HFFc6 (cell line): ENCODE measurements at regions not wholly inside any gene's neighbourhood (a gene's known extent, or its start where the extent isn't known, plus 50 kb on each side); places are given as distances from the start of the nearest gene placed in this dataset.

Experiments
- DNase-seq: peaks from one replicate; pipeline ENCODE4 v3.0.0-alpha.2; 2018
- H3K27ac Mint-ChIP-seq: 2 replicates; pipeline ENCODE4 v1.8.0; 2020; ENCODE audit warnings: mild to moderate bottlenecking, mixed read lengths
- H3K27me3 Mint-ChIP-seq: 2 replicates; pipeline ENCODE4 v1.8.0; 2021; ENCODE audit warnings: mild to moderate bottlenecking, moderate library complexity, mixed read lengths; ENCODE audit not compliant: insufficient read depth
- H3K36me3 Mint-ChIP-seq: 2 replicates; pipeline ENCODE4 v1.8.0; 2021; ENCODE audit warnings: low read depth, mixed read lengths
- H3K4me1 Mint-ChIP-seq: 2 replicates; pipeline ENCODE4 v1.8.0; 2020; ENCODE audit warnings: low read depth, mixed read lengths
- H3K4me3 Mint-ChIP-seq: 2 replicates; pipeline ENCODE4 v1.8.0; 2020; ENCODE audit warnings: mild to moderate bottlenecking, moderate library complexity, mixed read lengths
- H3K9me3 Mint-ChIP-seq: 2 replicates; pipeline ENCODE4 v1.8.0; 2020; ENCODE audit warnings: mild to moderate bottlenecking, mixed read lengths
- TF ChIP-seq, protein P1 (sequence below): fragments of 200-600 bp; sonication (generic); IDR thresholded peaks from 2 replicates; pipeline ENCODE4 v1.5.0; 2021; ENCODE audit warnings: antibody characterized with exemption, mild to moderate bottlenecking

DNA sequence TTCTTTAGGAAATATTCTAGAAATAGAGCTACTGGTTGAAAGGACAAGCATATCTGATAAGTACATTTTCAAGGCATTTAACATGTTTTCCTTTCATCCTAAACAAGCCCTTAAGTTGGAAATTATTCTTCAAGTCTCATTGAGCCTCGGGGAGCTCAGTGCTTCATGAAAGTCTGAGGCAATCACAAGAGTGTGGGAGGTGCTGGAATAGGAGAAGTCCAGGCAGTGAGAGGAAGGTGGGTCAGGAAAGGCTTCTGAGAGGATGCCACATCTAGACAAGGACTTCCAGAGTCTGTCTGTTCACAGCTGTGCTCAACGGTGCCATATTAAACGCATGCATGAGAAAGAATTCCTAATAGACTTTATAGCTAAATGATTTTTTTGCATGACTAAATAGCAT, 69.8 kb downstream of the CD83 start:
- Mint-ChIP-seq H3K27me3 (peaks cover 6% of the 10 kb centered on the region), H3K36me3 (no peaks in the 10 kb centered on the region)
- DNase-seq = no peak

DNA sequence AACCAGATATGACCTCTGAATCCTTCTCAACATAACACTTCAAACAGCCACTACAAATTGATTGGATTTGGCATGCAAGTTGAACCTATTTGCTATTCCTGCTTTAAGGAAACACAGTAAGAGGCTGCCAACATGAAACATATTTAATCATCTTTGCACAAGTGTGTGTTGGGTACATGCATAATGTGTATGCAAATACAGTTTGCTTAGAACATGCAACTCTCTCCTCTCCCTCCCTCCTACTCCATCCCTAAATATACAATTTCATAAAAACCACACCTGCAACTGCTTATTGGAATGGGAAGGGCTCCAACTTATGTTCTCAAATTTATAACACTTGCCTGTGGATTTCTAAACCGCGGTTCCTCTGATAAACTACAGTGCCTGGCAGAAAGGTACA, 71.5 kb downstream of the CD83 start:
- H3K27ac Mint-ChIP-seq = no peak overlapping the region
- no peak for DNase-seq
- peaks cover 9% of the 10 kb centered on the region for H3K27me3 Mint-ChIP-seq
- H3K4me1 Mint-ChIP-seq = no peaks in the 10 kb centered on the region
- no peak overlapping the region for H3K4me3 Mint-ChIP-seq
- no peaks in the 10 kb centered on the region for H3K9me3 Mint-ChIP-seq
- TF ChIP-seq, protein P1, sequence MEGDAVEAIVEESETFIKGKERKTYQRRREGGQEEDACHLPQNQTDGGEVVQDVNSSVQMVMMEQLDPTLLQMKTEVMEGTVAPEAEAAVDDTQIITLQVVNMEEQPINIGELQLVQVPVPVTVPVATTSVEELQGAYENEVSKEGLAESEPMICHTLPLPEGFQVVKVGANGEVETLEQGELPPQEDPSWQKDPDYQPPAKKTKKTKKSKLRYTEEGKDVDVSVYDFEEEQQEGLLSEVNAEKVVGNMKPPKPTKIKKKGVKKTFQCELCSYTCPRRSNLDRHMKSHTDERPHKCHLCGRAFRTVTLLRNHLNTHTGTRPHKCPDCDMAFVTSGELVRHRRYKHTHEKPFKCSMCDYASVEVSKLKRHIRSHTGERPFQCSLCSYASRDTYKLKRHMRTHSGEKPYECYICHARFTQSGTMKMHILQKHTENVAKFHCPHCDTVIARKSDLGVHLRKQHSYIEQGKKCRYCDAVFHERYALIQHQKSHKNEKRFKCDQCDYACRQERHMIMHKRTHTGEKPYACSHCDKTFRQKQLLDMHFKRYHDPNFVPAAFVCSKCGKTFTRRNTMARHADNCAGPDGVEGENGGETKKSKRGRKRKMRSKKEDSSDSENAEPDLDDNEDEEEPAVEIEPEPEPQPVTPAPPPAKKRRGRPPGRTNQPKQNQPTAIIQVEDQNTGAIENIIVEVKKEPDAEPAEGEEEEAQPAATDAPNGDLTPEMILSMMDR = no peak
- no peaks in the 10 kb centered on the region for H3K36me3 Mint-ChIP-seq

More for the DNA sequence above, 69.8 kb downstream of the CD83 start:
- TF ChIP-seq, protein P1 = no peak
- H3K4me1 Mint-ChIP-seq = no peaks in the 10 kb centered on the region
- H3K9me3 Mint-ChIP-seq = no peaks in the 10 kb centered on the region
- no peak overlapping the region for H3K4me3 Mint-ChIP-seq
- H3K27ac Mint-ChIP-seq = no peak overlapping the region

DNA sequence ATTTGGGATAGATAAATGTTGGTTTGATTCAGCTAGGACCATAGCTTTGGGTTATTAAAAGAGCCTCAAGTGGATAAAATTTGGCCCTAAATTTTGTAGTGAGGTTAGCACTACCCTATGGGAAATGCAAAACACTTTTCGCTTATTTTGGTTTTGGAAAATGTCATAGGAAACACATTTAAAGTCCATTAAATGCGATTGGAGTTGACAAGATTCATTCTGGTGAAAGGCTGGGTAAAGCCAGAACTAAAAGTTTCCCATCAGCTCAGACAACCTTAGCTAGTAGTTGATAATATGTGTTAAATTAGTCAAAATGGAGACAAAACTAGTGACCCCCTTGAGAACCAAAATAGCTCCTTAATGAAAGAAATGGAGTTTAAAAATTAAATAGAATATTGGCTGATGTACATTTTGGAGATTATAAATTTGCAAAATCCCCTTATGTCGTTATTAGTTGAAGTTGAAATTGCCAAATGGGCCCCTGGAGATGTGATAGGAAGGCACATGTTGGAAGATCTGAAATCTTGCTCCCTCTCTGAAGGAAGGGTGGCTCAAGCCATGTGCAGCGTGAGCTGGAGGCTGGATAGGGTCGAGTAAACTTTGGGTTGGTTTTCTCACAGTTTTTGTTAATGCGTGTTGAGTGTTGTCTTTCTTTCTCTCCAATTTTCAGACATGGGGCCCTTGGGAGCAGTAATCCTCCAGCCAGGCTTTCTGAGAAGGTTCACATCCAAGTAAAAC, 72.8 kb downstream of the CD83 start:
- TF ChIP-seq, protein P1 = no peak
- H3K27me3 Mint-ChIP-seq = peaks cover 9% of the 10 kb centered on the region
- no peak overlapping the region for H3K27ac Mint-ChIP-seq
- DNase-seq = no peak
- H3K36me3 Mint-ChIP-seq = no peaks in the 10 kb centered on the region
- no peaks in the 10 kb centered on the region for H3K4me1 Mint-ChIP-seq
- no peak overlapping the region for H3K4me3 Mint-ChIP-seq
- H3K9me3 Mint-ChIP-seq = no peaks in the 10 kb centered on the region

DNA sequence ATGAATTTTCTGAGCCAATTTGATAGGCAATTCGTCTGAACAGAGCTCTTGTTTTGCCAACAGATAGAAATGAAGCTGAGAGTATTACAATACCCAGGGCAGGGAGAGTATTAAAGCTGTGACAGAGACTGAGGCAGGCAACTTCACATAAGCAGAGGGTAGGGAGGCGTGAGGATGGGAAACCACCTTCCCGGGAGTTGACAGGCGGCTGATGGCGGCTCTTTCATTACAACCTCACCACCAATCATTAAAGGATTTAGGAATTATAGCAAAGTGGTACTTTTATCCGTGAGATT, 73.3 kb downstream of the CD83 start:
- H3K4me1 Mint-ChIP-seq = no peaks in the 10 kb centered on the region
- no peaks in the 10 kb centered on the region for H3K36me3 Mint-ChIP-seq
- no peak for DNase-seq
- TF ChIP-seq, protein P1 = no peak
- no peaks in the 10 kb centered on the region for H3K9me3 Mint-ChIP-seq
- no peak overlapping the region for H3K4me3 Mint-ChIP-seq
- no peak overlapping the region for H3K27ac Mint-ChIP-seq
- peaks cover 9% of the 10 kb centered on the region for H3K27me3 Mint-ChIP-seq

DNA sequence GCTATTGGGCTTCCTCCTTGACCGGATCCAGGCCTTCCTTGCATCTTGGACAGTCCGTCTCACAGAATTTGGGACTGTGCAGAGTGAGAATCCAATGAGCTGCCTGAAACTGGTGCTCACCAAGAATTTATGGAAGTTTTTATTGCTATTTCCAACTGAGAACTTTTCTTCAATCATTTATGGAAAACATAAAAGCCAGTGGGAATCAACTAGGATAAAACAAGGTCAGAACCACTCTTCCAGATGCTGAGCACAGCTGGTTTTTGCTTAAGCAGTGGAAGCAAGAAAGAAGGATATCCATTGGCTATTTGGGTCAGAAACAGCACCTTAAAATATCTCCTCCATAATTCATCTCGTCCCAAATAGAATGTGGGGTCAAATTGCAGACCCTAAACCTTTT, 74.2 kb downstream of the CD83 start:
- Mint-ChIP-seq H3K36me3 (no peaks in the 10 kb centered on the region), H3K4me3 (no peak overlapping the region), H3K4me1 (no peaks in the 10 kb centered on the region), H3K9me3 (no peaks in the 10 kb centered on the region), H3K27me3 (peaks cover 12% of the 10 kb centered on the region), H3K27ac (no peak overlapping the region)
- TF ChIP-seq, protein P1 = no peak
- no peak for DNase-seq
